GM18502 (cell line): ENCODE measurements at regions not wholly inside any gene's neighbourhood (a gene's known extent, or its start where the extent isn't known, plus 50 kb on each side); places are given as distances from the start of the nearest gene placed in this dataset.
"Not testable (repeated sequence)": the region's sequence is repeated elsewhere in the genome, so short reads cannot be mapped to it uniquely, and the experiment has no call there.

Experiments
- ATAC-seq: cut with Tn5 transposase; IDR thresholded peaks from one replicate; pipeline ENCODE4 v1.9.1; 2021; ENCODE audit warnings: mild to moderate bottlenecking; ENCODE audit not compliant: unreplicated experiment, poor library complexity

DNA sequence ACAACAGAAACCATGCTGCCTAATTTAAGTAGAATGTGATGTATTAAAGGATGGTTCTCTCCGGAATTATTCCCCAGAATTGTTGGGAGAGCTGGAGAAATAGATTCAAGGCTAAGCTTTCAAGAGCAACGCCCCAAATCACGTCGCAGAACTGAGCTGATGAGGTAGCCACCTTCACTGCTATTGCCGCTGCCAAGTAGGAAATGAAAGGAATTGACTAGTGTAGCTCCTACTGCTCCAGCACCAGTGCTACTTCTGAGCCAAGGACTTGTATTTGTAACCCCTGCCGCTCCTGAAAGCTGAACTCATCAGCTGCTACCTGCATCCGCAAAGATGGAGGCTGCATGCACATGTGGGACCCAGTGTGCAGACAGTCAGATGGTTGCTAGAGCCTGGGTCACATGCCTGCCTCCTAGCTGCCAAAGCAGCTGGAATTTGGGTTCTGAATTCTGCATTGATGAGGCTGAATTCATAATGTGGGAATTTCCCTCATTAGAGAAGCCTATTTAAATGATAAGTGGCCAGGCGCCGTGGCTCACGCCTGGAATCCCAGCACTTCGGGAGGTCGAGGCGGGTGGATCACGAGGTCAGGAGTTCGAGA lies 173.9 kb downstream of the PDGFRA start:
- ATAC-seq, result no peak

DNA sequence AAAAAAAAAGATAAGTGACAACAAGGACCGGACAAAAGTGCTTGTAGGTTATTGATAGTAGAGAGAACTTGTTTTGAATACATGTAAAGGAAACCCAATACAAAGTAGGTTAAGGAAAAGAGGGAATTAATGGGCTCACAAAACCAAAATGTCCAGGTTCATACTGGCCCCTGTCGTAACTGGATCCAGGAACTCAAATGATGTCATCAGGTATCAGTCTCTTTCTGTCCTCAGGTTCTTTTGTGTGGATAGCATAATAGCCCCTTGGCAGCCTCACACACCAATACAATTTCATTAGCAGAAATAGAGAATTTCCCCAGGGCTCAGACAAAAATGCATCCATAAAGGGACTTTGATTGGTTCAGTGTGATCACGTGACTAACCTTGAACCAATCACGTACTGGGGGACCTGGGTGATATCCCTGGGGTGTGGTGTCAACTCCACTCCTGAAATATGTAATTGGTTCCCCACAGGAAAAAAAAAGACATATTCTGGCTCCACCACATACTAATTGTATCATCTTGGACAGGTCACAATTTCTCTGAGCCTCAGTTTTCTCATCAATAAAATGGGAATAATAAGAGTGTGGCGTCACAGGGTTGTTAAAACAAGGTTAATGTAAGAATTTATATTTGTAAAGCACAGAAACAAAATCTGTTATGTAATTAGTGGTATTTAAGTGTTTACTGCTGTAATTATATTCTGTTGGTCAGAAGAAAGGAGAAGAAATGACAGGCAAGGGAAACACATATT lies 174.8 kb downstream of the PDGFRA start:
- ATAC-seq, result no peak

DNA sequence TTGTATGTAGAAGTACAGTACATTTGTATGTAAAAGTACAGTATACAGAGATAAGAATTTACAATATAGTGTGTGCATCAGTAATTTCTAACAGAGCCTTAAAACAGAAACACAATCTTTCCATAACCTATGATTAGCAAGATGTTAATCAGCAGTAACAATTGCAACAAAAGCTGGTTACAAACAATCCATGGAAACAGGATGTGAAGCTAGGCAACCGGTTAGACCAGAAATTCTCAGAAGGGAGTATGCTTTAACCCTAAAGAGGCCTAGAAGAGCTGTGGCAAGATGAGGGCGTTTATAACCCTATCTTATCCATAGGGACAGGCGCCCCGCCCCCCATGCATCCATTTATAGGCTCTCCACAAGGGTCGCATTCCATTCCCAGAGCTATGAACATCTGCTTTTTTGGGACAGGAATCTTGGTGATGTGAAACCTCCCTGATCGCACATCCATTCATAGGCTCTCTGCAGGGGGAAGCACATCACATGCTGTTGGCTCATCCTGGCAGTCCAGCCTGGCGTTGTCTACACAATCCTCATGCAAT lies 180.3 kb downstream of the PDGFRA start:
- ATAC-seq, result not testable (repeated sequence)

DNA sequence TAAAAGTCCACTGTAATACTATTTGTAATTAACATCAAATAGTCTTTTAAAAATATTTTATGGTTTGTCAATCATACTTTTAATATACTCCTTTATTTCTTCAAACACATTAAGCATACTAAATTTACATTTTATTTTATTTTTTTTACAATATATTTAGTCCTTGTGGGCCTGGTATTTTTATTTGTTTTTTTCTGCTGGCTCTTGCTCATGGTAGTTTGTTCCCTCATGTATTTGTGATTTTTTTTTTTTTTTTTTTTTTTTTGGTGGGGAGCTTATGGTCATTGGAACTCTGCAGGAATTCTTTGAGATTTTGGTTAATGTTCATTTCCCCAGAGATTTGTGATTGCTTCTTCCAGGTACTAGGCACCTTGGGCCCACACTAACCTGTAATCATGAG lies 185.5 kb downstream of the PDGFRA start:
- ATAC-seq, result no peak

DNA sequence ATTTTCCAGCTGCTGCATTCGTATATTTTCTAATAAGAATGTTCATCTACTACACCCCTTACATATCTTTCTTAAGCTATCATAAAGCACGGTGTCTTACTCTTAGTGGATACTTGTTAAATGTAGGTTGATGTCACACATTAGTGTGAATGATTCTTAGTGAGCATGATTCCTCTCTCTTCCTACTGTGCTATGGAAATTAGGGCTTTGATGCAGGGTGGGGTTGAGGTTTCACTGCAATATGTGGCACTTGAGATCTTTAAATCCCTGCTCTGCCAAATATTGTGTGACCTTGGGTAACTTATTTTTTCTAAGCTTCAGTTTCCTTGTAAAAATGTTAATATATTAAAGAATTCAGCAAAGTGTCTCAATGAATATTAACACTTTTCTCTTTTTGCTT lies 188.4 kb downstream of the PDGFRA start:
- ATAC-seq, result no peak

DNA sequence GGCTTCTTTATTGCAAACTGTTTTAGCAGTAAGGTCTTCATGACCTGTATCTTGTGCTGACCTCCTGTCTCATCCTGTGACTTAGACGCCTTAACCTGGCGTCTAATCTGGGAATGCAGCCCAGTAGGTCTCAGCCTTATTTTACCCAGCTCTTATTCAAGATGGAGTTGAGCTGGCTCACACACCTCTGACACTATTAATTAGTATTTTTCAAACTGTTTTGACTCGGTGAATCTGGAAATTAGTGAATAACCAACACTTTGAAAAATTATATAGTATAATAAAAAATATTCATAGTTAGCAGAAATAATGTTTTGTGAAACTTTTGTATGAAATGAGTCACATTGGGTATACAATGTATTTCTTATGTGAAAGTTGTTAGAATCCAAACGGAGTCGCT lies 189.4 kb downstream of the PDGFRA start:
- no peak for ATAC-seq

DNA sequence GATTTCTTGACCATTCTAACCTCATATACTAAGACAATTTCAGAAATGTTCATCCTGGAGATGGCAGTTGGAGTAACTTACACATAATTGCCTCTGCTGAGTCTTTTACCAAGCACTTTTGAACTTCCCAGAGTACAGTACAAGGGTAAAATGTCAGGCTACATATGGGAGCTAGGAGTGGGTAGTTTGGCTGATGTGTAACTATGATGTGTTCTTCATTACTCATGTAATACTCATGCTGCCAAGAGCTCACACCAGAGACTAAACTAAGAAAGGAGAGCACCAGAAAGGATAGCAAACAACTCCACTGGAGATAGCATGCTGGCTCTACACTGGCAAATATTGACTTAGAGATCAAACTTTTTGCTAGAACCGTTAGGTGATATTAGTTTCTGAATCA lies 194.0 kb downstream of the PDGFRA start:
- ATAC-seq, result no peak

DNA sequence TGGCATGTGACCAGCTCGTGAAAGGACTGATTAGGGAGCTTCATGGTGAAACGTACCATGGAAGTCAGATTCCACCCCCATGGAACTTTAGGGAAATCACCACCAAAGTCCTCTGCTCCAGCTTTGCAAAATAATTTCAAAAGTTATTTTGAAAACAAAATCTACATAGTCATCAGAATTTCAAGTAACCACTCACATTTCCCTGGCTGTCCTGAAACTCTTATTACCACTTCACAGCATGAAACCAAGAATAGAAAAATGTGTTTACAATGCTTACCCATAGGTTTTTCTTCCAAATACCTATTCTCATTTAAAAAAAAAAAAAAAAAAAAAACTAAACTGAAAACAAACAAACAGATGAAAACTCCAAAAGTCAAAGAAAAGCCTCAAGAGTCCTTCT lies 198.7 kb downstream of the PDGFRA start:
- no peak for ATAC-seq

DNA sequence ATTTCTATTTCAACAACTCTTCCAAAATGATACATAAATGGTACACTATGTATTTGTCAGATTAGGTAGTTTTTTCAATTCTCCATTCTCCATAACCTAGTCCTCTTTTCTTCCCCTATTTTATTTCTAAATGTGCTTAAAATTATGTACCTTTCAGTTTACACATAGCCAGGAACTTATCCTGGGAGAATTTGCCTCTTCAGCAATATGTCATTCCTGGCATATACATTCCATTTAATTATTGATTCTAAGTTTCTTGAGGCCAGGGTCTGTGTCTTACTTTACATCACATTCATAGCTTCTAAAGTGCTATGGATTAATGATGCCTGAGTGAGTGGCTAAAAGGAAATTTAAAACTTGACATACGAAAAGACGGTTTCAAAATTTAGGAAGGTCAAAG lies 199.8 kb downstream of the PDGFRA start:
- ATAC-seq, result no peak

DNA sequence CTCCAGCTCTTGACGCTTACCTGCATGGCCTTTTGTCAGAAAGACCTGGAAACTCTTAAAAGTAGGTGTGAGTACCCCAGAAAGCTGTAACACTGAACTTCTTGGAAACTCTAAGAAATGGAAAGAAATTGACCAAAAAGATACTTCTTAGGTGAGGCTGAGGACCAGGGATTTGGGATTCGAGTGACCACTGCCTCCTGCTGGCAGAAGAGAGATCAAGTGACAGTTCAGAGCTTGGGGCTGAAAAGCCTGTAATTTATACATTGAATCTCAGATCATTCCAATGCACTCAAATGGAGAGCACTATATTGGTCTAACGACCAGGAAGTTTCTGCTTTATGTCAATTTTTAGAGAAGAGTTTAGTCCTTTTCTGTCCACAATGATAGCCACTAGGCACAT lies 204.6 kb downstream of the PDGFRA start:
- ATAC-seq, result no peak

DNA sequence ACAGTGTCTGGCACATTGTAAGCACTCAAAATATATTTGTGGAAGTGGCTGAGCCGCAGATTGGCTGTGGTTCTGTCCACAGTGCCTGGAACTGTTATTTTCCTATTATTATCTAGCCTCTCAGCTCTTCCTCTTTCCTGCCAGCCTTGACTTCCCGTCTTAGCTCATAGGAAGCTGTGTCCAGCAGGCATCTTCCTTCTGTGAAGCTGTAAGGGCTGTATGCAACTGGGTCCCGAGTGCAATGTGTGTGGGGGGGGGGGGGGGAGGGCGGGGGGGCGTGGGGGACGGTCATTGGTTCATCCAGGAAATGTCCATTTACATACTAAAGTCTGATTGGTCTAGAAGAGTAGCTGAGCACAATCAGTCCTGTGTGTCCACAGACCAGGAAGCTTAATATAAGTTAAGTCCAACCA lies 210.7 kb downstream of the PDGFRA start:
- ATAC-seq, result no peak

DNA sequence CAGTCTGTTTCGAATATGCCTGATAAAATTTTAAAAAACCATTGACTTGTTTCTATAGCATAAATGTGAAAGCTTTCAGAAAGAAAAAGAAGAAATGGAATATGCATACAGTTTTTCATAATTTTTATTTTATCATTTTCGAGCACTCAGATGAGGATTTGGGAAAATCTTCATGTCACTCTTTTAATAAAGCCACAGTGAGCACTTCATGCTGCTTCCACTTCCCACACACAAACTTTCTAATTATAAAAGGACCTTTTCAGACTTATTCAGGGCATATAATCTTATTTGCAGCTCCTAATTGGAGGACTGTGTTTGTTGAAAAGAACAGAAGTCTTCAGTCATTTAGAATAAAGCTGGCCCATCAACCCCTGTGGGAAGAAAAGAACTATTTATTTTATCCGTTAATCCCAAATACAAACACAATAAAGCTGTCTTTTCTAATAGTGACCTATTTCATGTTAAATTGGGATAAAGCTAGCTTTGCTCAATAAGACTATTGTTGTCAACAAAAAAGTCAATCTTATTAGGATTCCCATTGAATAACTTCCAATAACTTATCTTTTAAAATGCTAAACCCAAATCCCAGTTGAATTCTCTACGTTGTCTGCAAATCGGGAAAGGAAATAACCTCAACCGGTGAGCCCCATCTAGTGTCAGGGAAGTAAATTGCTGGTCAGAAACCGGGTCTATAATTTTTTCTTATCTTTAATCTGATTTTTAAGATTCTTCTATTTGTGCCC lies 211.5 kb downstream of the PDGFRA start:
- ATAC-seq, result no peak

DNA sequence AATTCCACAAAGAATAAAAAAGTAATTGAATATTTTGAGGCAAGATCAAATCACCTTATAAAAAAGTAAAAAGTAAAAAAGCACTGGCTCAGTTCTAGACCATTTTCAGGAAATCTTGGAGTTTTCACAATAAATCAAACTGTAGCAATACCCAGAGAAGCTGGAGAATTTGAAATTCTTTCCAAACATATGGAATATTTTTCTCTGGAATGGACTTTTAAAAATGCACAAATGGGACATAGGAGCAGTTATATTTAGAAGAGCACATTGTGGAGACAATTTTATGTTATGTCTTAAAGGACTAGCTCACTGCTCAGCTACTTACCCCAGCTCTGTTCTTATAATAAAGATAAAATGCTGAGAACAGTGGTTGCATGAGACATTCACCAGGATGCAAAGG lies 211.9 kb upstream of the KIT start:
- no peak for ATAC-seq

DNA sequence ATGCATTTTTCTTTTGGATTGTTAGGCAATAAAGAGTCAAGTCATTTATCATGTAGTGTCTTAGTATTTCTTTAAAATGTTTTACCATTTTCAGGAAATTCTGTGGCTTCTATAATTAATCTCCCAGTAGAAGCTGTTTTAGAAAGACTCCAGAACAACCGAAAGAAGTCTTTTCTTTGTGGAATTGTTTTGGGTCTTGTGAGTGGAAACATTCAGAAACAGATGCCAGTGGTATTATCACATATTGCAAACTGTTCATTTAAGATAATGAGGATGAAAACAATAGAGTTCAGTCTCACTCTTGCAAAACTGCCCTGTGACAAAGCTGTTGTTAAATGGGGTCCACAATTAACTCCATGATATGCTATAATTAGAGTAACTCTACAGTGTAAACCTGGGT lies 211.2 kb upstream of the KIT start:
- ATAC-seq, result no peak

DNA sequence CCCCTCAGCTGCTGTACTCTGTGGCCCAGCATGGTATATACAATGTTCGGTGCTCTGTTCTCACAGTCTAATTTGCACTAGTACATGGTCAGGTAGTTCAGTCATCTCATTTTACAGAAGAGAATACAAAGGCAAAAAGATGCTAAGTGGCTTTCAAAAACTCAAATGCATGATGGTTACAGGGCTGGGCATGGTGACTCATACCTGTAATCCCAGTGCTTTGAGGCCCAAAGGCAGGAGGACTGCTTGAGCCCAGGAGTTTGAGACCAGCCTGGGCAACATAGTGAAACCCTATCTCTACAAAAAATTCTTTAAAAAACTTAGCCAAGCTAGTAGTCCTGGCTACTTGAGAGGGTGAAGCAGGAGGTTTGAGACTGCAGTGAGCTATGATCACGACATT lies 210.5 kb upstream of the KIT start:
- no peak for ATAC-seq

DNA sequence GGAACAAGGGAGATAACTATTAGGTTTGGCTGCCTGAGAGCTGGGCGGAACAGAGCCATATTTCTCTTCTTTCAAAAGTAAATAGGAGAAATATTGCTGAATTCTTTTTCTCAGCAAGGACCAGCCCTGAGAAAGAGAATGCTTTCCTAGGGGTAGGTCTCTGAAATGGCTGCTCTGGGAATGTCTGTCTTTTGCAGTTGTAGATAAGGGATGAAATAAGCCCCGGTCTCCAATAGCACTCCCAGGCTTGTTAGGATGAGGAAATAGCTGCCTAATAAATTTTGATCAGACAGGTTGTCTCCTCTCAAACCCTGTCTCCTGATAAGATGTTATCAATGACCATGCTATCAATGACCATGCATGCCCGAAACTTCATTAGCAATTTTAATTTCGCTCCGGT lies 207.8 kb upstream of the KIT start:
- ATAC-seq, result no peak

DNA sequence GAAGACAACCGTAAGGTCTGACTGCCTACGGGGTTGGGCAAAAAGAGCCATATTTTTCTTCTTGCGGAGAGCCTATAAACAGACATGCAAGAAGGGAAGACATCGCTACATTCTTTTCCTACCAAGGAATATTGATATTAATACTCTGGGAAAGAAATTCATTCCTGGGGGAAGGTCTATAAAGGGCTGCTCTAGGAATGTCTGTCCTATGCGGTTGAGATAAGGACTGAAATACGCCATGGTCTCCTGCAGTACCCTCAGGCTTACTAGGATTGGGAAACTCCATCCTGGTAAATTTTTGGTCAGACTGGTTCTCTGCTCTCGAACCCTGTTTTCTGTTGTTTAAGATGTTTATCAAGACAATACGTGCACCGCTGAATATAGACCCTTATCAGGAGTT lies 190.8 kb upstream of the KIT start:
- ATAC-seq, result not testable (repeated sequence)

DNA sequence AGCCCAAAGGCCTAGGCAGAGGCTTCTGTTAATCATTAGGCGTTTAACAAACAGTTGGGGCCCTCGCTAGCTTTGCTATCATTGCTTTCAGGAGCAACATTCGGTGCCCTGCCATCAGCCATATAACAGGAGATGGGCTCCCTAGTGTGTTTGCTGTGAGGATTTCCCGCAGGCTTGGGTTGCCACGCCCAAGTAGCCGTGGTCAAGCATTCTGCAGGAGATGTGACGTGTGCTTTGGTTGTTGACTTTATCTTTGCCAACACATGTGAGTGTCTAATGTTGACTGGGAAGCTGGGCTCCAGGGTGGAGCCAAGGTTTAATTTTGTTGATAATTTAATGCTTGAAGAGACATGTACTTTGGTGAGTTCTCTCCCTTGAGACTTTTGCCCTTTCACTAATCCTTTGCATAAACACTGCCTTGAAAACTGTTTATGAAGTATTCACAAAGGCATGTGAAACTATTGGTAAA lies 184.6 kb upstream of the KIT start:
- ATAC-seq, result no peak

DNA sequence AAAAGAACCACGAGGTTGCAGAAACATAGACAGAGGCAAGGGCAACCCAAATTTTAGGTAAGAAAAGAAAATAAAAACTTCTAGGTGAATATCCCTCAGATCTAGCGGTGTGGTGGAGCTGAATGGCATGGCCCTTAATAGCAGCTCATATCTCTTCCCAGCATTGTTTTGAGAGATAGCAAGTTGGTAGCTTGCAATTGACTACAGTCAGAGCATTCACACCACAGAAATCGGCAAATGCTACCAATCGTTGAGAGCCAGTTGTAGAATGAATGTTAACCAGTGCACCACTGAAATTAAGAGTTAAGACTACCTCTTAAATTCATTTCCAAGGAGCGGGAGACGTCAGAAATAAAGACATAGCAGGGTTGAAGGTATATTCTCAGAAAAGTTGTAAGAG lies 184.0 kb upstream of the KIT start:
- no peak for ATAC-seq

DNA sequence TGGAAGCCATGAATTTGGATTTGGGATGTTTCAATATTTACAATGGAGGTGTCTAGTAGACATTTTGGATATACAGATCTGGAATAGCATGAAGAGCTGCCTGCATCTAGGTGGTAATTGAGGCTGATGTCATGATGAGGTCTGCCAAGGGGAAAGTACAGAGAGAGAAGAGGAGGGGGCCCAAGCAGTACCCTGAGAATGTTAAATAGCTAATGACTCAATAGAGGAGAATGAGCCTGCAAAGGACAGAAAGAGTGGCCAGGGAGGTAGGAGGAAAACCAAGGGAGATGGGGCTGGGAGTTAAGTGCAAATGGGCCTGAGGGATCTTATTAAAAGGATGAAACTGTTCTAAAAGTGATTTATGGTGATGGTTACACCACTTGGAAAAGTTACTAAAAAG lies 182.2 kb upstream of the KIT start:
- ATAC-seq, result no peak

DNA sequence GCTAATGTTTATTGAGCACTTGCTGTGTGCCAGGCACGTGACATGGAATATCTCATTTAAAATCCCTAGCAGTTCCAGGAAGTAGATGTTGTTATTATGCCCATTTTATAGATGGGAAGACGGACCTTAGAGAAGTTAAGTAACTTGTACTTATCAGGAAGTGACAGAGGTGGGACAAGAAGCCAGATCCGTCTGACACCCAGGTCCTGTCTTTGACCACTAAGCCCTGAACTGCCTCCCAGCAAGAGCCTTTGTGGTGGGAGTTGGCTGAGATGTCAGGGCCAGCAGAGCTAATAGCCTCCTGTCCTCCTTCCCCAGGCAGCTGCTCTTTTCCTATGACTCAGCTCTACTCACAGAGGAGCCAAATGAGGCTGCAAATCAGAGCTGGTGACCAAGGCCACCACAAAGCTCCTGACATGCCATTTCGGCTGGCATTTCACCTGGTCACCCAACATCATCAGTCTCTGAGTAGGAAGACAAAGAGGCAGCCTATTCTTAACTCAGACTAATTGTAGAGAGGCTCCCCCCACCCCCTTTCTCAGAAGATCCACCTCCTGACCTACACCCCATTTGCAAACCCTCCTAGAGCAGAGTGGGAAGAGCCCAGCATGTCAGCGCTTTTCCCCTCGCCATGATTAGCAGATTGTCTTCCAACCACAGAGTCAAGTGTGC lies 175.1 kb upstream of the KIT start:
- no peak for ATAC-seq
